MM.1S (cell line): ENCODE measurements at regions not wholly inside any gene's neighbourhood (a gene's known extent, or its start where the extent isn't known, plus 50 kb on each side); places are given as distances from the start of the nearest gene placed in this dataset.

ENCODE experiments used
- DNase-seq: peaks from one replicate; pipeline ENCODE4 v3.0.0-alpha.2; 2015
- H2AFZ ChIP-seq: fragments of 300-600 bp; sonication (generic); 2 replicates; pipeline ENCODE4 v1.6.0; 2016; ENCODE audit warnings: antibody characterized with exemption, low read length
- H3F3A ChIP-seq: fragments of 300-600 bp; sonication (generic); 2 replicates; pipeline ENCODE4 v1.6.1; 2016; ENCODE audit warnings: mild to moderate bottlenecking, antibody characterized with exemption, low read length, moderate library complexity, mixed read lengths; ENCODE audit not compliant: insufficient read depth
- H3K27ac ChIP-seq: fragments of 300-600 bp; sonication (generic); 2 replicates; pipeline ENCODE4 v1.5.1; 2016; ENCODE audit warnings: mild to moderate bottlenecking, low read length
- H3K27me3 ChIP-seq: fragments of 300-600 bp; sonication (generic); replicated peaks from 2 replicates; pipeline ENCODE4 v1.6.0; 2016; ENCODE audit warnings: low read length; ENCODE audit not compliant: insufficient read depth
- H3K36me3 ChIP-seq: fragments of 300-600 bp; sonication (generic); replicated peaks from 2 replicates; pipeline ENCODE4 v1.6.1; 2016; ENCODE audit warnings: mild to moderate bottlenecking, low read length, mixed read lengths; ENCODE audit not compliant: insufficient read depth
- H3K4me1 ChIP-seq: fragments of 300-600 bp; sonication (generic); 2 replicates; pipeline ENCODE4 v1.6.1; 2016; ENCODE audit warnings: low read length, mixed read lengths
- H3K4me2 ChIP-seq: fragments of 300-600 bp; sonication (generic); 2 replicates; pipeline ENCODE4 v1.6.0; 2016; ENCODE audit warnings: low read depth, low read length
- H3K4me3 ChIP-seq: fragments of 300-600 bp; sonication (generic); 2 replicates; pipeline ENCODE4 v1.5.1; 2016; ENCODE audit warnings: low read length, mixed read lengths
- H3K79me2 ChIP-seq: fragments of 300-600 bp; sonication (generic); 2 replicates; pipeline ENCODE4 v1.6.1; 2016; ENCODE audit warnings: mixed run types, low read length, mixed read lengths
- H3K9ac ChIP-seq: fragments of 300-600 bp; sonication (generic); 2 replicates; pipeline ENCODE4 v1.6.1; 2016; ENCODE audit warnings: low read length, mixed read lengths
- H3K9me2 ChIP-seq: fragments of 300-600 bp; sonication (generic); replicated peaks from 2 replicates; pipeline ENCODE4 v1.6.1; 2016; ENCODE audit warnings: mild to moderate bottlenecking, low read length, mixed read lengths; ENCODE audit not compliant: insufficient read depth
- H3K9me3 ChIP-seq: fragments of 300-600 bp; sonication (generic); replicated peaks from 2 replicates; pipeline ENCODE4 v1.6.1; 2016; ENCODE audit warnings: mild to moderate bottlenecking, low read length, mixed read lengths; ENCODE audit not compliant: insufficient read depth
- H4K20me1 ChIP-seq: fragments of 300-600 bp; sonication (generic); 2 replicates; pipeline ENCODE4 v1.6.1; 2016; ENCODE audit warnings: mild to moderate bottlenecking, low read length, moderate library complexity, mixed read lengths; ENCODE audit not compliant: insufficient read depth
- CTCF ChIP-seq: fragments of 300-600 bp; sonication (generic); IDR thresholded peaks from 2 replicates; pipeline ENCODE4 v1.5.1; 2016; ENCODE audit warnings: antibody characterized with exemption, low read length, mixed read lengths
- EZH2 ChIP-seq: fragments of 300-600 bp; sonication (generic); optimal IDR thresholded peaks from 2 replicates; pipeline ENCODE3; 2017; ENCODE audit warnings: low read depth, mild to moderate bottlenecking, antibody characterized with exemption, low read length, mixed read lengths
- EZH2phosphoT487 ChIP-seq: fragments of 300-600 bp; sonication (generic); IDR thresholded peaks from 2 replicates; pipeline ENCODE4 v1.6.1; 2018; ENCODE audit warnings: antibody characterized with exemption, low read length

- no peaks in the 10 kb centered on the region for H3K79me2 ChIP-seq
- H2AFZ ChIP-seq, result no peak overlapping the region
- TF ChIP-seq EZH2phosphoT487, result no peak
- no peak for TF ChIP-seq CTCF
- TF ChIP-seq EZH2, result no peak
- H3K9me2 ChIP-seq, result no peaks in the 10 kb centered on the region
- H4K20me1 ChIP-seq, result no peaks in the 10 kb centered on the region
- no peaks in the 10 kb centered on the region for H3K36me3 ChIP-seq
- no peaks in the 10 kb centered on the region for H3K4me1 ChIP-seq
- H3K4me3 ChIP-seq, result no peak overlapping the region
- no peak overlapping the region for H3K4me2 ChIP-seq
- H3K27ac ChIP-seq, result no peak overlapping the region
- no peaks in the 10 kb centered on the region for H3K27me3 ChIP-seq
- H3K9ac ChIP-seq, result no peak overlapping the region
- no peaks in the 10 kb centered on the region for H3K9me3 ChIP-seq
- H3F3A ChIP-seq, result no peaks in the 10 kb centered on the region
- DNase-seq, result no peak
Measured at GRCh38 chr4:36556984-36557383, 275.6 kb downstream of the DTHD1 start.

GRCh38 chr4:36568575-36568974 is 287.2 kb downstream of the DTHD1 start:
- Histone ChIP-seq H3F3A (no peaks in the 10 kb centered on the region), H3K9me3 (no peaks in the 10 kb centered on the region), H3K27ac (no peak overlapping the region), H2AFZ (no peak overlapping the region), H3K9ac (no peak overlapping the region), H3K4me3 (no peak overlapping the region), H3K79me2 (no peaks in the 10 kb centered on the region), H3K36me3 (no peaks in the 10 kb centered on the region), H3K27me3 (no peaks in the 10 kb centered on the region), H3K4me2 (no peak overlapping the region), H4K20me1 (no peaks in the 10 kb centered on the region), H3K9me2 (no peaks in the 10 kb centered on the region), H3K4me1 (no peaks in the 10 kb centered on the region)
- no peak for DNase-seq
- TF ChIP-seq EZH2, result no peak
- no peak for TF ChIP-seq CTCF
- TF ChIP-seq EZH2phosphoT487, result no peak

- H3K9me2 ChIP-seq, result no peaks in the 10 kb centered on the region
- H3F3A ChIP-seq, result no peaks in the 10 kb centered on the region
- no peaks in the 10 kb centered on the region for H3K4me1 ChIP-seq
- no peak overlapping the region for H3K4me2 ChIP-seq
- H3K27me3 ChIP-seq, result no peaks in the 10 kb centered on the region
- no peak overlapping the region for H2AFZ ChIP-seq
- H3K79me2 ChIP-seq, result no peaks in the 10 kb centered on the region
- H3K9me3 ChIP-seq, result no peaks in the 10 kb centered on the region
- DNase-seq, result no peak
- H3K36me3 ChIP-seq, result no peaks in the 10 kb centered on the region
- H3K4me3 ChIP-seq, result no peak overlapping the region
- TF ChIP-seq EZH2phosphoT487 (no peak), EZH2 (no peak), CTCF (no peak)
- no peaks in the 10 kb centered on the region for H4K20me1 ChIP-seq
- no peak overlapping the region for H3K27ac ChIP-seq
- H3K9ac ChIP-seq, result no peak overlapping the region
Measured at GRCh38 chr4:36573441-36573840, 292.0 kb downstream of the DTHD1 start.
